Calu3 (cell line): ENCODE measurements at regions not wholly inside any gene's neighbourhood (a gene's known extent, or its start where the extent isn't known, plus 50 kb on each side); places are given as distances from the start of the nearest gene placed in this dataset.

Experiments used
- BruUV-seq: library from RNA; stranded (reverse); fragments of 400-500 nt; replicated peaks from 2 replicates; lab custom pipeline; 2021; lab: Mats Ljungman, UMichigan
- CTCF ChIA-PET: fragments of 300-600 bp; sonication (Branson Sonifier 250); formaldehyde crosslinking; loops from one replicate; lab custom pipeline; 2022; ENCODE audit warnings: antibody characterized with exemption; lab: Charles Lee
- DNase-seq: peaks from one replicate; pipeline ENCODE4 v3.0.0; 2022
- H3K27ac Mint-ChIP-seq: one replicate; pipeline ENCODE4 v1.8.0; 2022; ENCODE audit warnings: mixed read lengths; ENCODE audit not compliant: unreplicated experiment
- H3K27me3 Mint-ChIP-seq: one replicate; pipeline ENCODE4 v1.8.0; 2022; ENCODE audit warnings: mixed read lengths; ENCODE audit not compliant: unreplicated experiment
- H3K36me3 Mint-ChIP-seq: one replicate; pipeline ENCODE4 v1.8.0; 2022; ENCODE audit warnings: mild to moderate bottlenecking, moderate library complexity, mixed read lengths; ENCODE audit not compliant: insufficient read depth, unreplicated experiment
- H3K4me1 Mint-ChIP-seq: one replicate; pipeline ENCODE4 v1.8.0; 2022; ENCODE audit warnings: mild to moderate bottlenecking, low read depth, mixed read lengths; ENCODE audit not compliant: unreplicated experiment
- H3K4me3 Mint-ChIP-seq: one replicate; pipeline ENCODE4 v1.8.0; 2022; ENCODE audit warnings: mild to moderate bottlenecking, low read depth, moderate library complexity, mixed read lengths; ENCODE audit not compliant: unreplicated experiment
- H3K9me3 Mint-ChIP-seq: one replicate; pipeline ENCODE4 v1.8.0; 2022; ENCODE audit warnings: low read depth, mixed read lengths; ENCODE audit not compliant: unreplicated experiment
- intact Hi-C: fragments of 100-400 bp; cut with micrococcal nuclease; formaldehyde crosslinking; loops from one replicate; pipeline ENCODE4 v1.10.0; 2022; ENCODE audit not compliant: unreplicated experiment
- TF ChIP-seq, protein P1 (sequence below): fragments of 200-600 bp; IDR thresholded peaks from one replicate; pipeline ENCODE4 v1.8.0; 2022; ENCODE audit warnings: antibody characterized with exemption; ENCODE audit not compliant: unreplicated experiment

DNA sequence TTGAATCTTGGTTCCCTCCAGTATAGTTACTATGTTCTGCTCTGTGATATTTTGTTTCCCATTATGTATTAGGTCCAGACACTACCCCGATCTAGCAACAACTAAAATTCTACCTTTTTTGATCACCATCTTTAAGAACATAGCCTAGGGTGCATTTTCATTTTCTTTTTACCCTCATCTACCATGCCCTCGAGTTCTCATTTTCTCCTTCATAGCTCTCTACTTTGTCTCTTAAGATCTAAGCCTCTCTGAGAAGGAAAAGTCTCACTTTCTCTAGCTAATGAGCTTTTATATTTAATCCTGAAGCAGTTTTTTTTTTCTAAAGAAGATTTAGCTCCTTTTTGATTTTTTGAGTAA is 1089.4 kb upstream of the SLC39A10 start:
- intact Hi-C loops, result no loop called here
- no TSS peak for BruUV-seq
- Mint-ChIP-seq H3K27me3 (no peaks in the 10 kb centered on the region), H3K9me3 (no peaks in the 10 kb centered on the region), H3K27ac (no peak overlapping the region), H3K4me1 (no peaks in the 10 kb centered on the region), H3K4me3 (no peak overlapping the region), H3K36me3 (no peaks in the 10 kb centered on the region)
- no peak for DNase-seq
- CTCF ChIA-PET, result interaction anchor here (0.7 kb wide), 1 partner anchor 624 kb away, joined by 3 read pairs; no protein-coding TSS in a partner anchor
- TF ChIP-seq, protein P1, sequence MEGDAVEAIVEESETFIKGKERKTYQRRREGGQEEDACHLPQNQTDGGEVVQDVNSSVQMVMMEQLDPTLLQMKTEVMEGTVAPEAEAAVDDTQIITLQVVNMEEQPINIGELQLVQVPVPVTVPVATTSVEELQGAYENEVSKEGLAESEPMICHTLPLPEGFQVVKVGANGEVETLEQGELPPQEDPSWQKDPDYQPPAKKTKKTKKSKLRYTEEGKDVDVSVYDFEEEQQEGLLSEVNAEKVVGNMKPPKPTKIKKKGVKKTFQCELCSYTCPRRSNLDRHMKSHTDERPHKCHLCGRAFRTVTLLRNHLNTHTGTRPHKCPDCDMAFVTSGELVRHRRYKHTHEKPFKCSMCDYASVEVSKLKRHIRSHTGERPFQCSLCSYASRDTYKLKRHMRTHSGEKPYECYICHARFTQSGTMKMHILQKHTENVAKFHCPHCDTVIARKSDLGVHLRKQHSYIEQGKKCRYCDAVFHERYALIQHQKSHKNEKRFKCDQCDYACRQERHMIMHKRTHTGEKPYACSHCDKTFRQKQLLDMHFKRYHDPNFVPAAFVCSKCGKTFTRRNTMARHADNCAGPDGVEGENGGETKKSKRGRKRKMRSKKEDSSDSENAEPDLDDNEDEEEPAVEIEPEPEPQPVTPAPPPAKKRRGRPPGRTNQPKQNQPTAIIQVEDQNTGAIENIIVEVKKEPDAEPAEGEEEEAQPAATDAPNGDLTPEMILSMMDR, result no peak

DNA sequence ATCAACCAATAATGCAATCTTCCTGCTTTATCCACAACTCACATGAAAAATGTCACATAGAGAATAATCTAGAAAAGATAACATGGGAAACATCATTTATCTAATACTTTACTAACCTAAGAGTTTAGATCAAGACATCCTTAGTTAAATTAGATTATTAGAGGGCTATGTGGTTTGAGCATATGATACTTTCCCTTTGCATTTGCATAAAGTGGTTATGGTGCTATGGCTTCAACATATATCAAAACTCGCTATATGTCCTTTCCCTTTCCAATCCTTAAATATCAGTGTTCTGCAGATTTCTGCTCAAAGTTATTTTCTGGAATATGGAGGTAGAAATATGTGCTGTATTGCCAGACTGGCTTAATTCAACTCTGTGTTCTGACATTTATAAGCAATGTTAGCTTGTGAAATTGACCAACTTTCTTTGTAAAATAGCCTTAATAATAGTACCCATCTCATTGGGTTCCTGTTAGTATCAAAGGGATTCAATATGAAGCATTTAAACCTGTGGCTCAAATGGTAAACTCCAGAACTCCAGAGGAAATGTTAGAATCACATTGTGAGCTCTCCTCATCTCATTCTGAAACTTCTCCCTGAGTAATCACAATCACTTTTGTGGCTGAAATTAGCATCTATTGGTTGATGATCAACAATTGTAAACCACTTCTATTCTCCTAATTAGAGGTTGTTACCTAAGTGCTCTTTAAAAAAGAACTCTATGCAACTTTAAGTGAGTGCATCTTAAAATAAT is 1089.9 kb upstream of the SLC39A10 start:
- no peaks in the 10 kb centered on the region for H3K9me3 Mint-ChIP-seq
- CTCF ChIA-PET, result interaction anchor here (0.6 kb wide), 1 partner anchor 885 kb away, joined by 3 read pairs; no protein-coding TSS in a partner anchor
- intact Hi-C loops, result no loop called here
- H3K27me3 Mint-ChIP-seq, result no peaks in the 10 kb centered on the region
- TF ChIP-seq, protein P1, result no peak
- DNase-seq, result no peak
- no peak overlapping the region for H3K27ac Mint-ChIP-seq
- no TSS peak for BruUV-seq
- H3K4me3 Mint-ChIP-seq, result no peak overlapping the region
- no peaks in the 10 kb centered on the region for H3K4me1 Mint-ChIP-seq
- H3K36me3 Mint-ChIP-seq, result no peaks in the 10 kb centered on the region

DNA sequence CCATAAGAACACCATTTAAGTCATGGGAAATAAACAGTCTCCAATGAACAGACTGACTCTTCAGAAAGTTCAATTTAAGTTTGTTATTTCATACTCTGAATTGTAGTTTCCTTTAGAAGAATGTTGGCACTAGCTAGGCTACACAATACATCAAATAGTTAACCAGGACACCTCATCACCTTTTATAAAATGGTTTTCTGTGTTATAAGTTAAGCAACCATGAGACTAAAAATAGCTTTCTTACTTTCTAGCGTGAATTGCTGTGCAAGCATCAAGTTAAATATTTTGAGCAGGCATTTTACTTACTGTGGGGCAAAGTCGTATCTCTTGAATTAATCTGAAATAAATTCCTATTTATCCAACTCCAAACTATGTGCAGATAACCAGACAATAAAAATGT is 1092.6 kb upstream of the SLC39A10 start:
- Mint-ChIP-seq H3K4me3 (no peak overlapping the region), H3K27ac (no peak overlapping the region), H3K27me3 (no peaks in the 10 kb centered on the region), H3K36me3 (no peaks in the 10 kb centered on the region), H3K9me3 (peaks cover 8% of the 10 kb centered on the region), H3K4me1 (no peaks in the 10 kb centered on the region)
- TF ChIP-seq, protein P1, result no peak
- no TSS peak for BruUV-seq
- CTCF ChIA-PET, result no interaction called here
- intact Hi-C loops, result no loop called here
- DNase-seq, result no peak

DNA sequence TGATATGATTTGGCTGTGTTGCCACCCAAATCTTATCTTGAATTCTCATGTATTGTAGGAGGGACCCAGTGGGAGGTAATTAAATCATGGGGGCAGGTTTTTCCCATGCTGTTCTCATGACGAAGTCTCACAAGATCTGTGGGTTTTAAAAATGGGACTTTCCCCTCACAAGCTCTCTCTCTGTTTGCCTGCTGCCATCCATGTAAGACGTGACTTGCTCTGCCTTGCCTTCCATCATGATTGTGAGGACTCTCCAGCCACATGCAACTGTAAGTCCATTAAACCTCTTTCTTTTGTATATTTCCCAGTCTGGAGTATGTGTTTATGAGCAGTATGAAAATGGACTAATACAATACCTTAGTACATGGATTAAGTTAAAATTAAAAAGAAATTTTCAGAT is 1094.7 kb upstream of the SLC39A10 start:
- Mint-ChIP-seq H3K9me3 (peaks cover 8% of the 10 kb centered on the region), H3K36me3 (no peaks in the 10 kb centered on the region), H3K27me3 (no peaks in the 10 kb centered on the region), H3K4me1 (no peaks in the 10 kb centered on the region), H3K4me3 (no peak overlapping the region), H3K27ac (no peak overlapping the region)
- CTCF ChIA-PET, result no interaction called here
- intact Hi-C loops, result no loop called here
- no TSS peak for BruUV-seq
- TF ChIP-seq, protein P1, result no peak
- DNase-seq, result no peak
